HepG2 (cell line): ENCODE measurements at regions not wholly inside any gene's neighbourhood (a gene's known extent, or its start where the extent isn't known, plus 50 kb on each side); places are given as distances from the start of the nearest gene placed in this dataset.

Experiments
- ATAC-seq: fragments of 200-7000 bp; cut with Tn5 transposase; 3 replicates; pipeline ENCODE4 v1.9.1; 2020; ENCODE audit warnings: mild to moderate bottlenecking, moderate library complexity
- BruUV-seq: library from RNA; stranded (reverse); fragments of 400-500 nt; replicated peaks from 2 replicates; lab custom pipeline; 2021; lab: Mats Ljungman, UMichigan
- CTCF ChIA-PET: fragments of 300-600 bp; formaldehyde crosslinking; extraction: SDS; loops from one replicate; lab custom pipeline; 2021; ENCODE audit warnings: low total read pairs, inconsistent platforms, low intra/inter-chr PET ratio; lab: Yijun Ruan, JAX
- POLR2A ChIA-PET: fragments of 350-600 bp; sonication (Branson Sonifier 250); formaldehyde crosslinking; loops from one replicate; lab custom pipeline; 2020; ENCODE audit warnings: antibody characterized with exemption, inconsistent platforms; lab: Yijun Ruan, JAX
- DNase-seq: peaks from one replicate; pipeline ENCODE4 v3.0.0-alpha.2; 2015; ENCODE audit warnings: low spot score
- FAIRE-seq: peaks from 3 replicates; lab custom pipeline; 2011; peaks lifted over from hg19 to GRCh38; lab: Jason Lieb, UNC
- H2AFZ ChIP-seq: one replicate; pipeline ENCODE4 v1.6.1; 2011; ENCODE audit warnings: low read length, inconsistent platforms
- H3K27ac ChIP-seq: fragments of 300-600 bp; 3 replicates; pipeline ENCODE4 v1.8.0; 2011; ENCODE audit warnings: mixed run types, mild to moderate bottlenecking, mixed read lengths, low read length, inconsistent platforms; ENCODE audit not compliant: insufficient read depth; ENCODE audit errors: extremely low read length
- H3K27me3 ChIP-seq, 2 experiments: fragments of 200-600 bp in 1 of 2; 2 replicates in 1 of 2; 3 replicates in 1 of 2; pipeline versions ENCODE4 v1.6.0 to v1.8.0; 2011; ENCODE audit warnings: low read length in 2 of 2, mild to moderate bottlenecking in 2 of 2, moderate library complexity in 2 of 2, inconsistent platforms in 1 of 2; ENCODE audit not compliant: insufficient read depth in 2 of 2, control insufficient read depth in 1 of 2
- H3K36me3 ChIP-seq, 2 experiments: fragments of 200-600 bp in 1 of 2; replicated peaks in 1 of 2; 2 replicates in 1 of 2; 3 replicates in 1 of 2; pipeline versions ENCODE4 v1.5.1 to v1.8.0; 2011; ENCODE audit warnings: low read length in 2 of 2, inconsistent platforms in 1 of 2; ENCODE audit not compliant: insufficient read depth in 2 of 2, control insufficient read depth in 1 of 2
- H3K4me1 ChIP-seq: 2 replicates; pipeline ENCODE4 v1.5.1; 2012; ENCODE audit warnings: low read length, inconsistent platforms; ENCODE audit not compliant: insufficient read depth
- H3K4me2 ChIP-seq: 2 replicates; pipeline ENCODE4 v1.6.0; 2011; ENCODE audit warnings: low read depth, low read length, inconsistent platforms
- H3K4me3 ChIP-seq, 3 experiments: fragments of 200-600 bp in 1 of 3; sonication (generic), shearing (Covaris generic) in 1 of 3; replicated peaks in 1 of 3; 2 replicates each; pipeline ENCODE4 v1.5.1; 2011 to 2016; ENCODE audit warnings: low read length in 3 of 3, inconsistent platforms in 2 of 3, low read depth in 2 of 3, mild to moderate bottlenecking in 2 of 3, control low read depth in 1 of 3, mixed read lengths in 1 of 3; ENCODE audit not compliant: insufficient read depth in 1 of 3
- H3K79me2 ChIP-seq: one replicate; pipeline ENCODE4 v1.6.1; 2011; ENCODE audit warnings: low read length, inconsistent platforms; ENCODE audit not compliant: insufficient read depth
- H3K9ac ChIP-seq: 2 replicates; pipeline ENCODE4 v1.6.0; 2011; ENCODE audit warnings: mild to moderate bottlenecking, low read depth, low read length, inconsistent platforms; ENCODE audit not compliant: insufficient read depth
- H3K9me3 ChIP-seq: 2 replicates; pipeline ENCODE4 v1.5.1; 2012; ENCODE audit warnings: mild to moderate bottlenecking, low read length
- H4K20me1 ChIP-seq: 2 replicates; pipeline ENCODE4 v1.6.0; 2011; ENCODE audit warnings: inconsistent platforms, mild to moderate bottlenecking, low read length, moderate library complexity; ENCODE audit not compliant: insufficient read depth
- AGO1 ChIP-seq: fragments of 200-400 bp; formaldehyde crosslinking; IDR thresholded peaks from 2 replicates; pipeline ENCODE4 v1.6.1; 2017; ENCODE audit warnings: mild to moderate bottlenecking, low read depth, low read length, moderate library complexity; ENCODE audit not compliant: poor library complexity, severe bottlenecking
- NCOA2 ChIP-seq: sonication (generic); formaldehyde crosslinking; IDR thresholded peaks from 2 replicates; pipeline ENCODE4 v1.8.0; 2022; ENCODE audit warnings: inconsistent platforms
- NFIB ChIP-seq: sonication (generic); formaldehyde crosslinking; IDR thresholded peaks from 2 replicates; pipeline ENCODE4 v1.9.0; 2021; ENCODE audit warnings: missing genetic modification reagents, mild to moderate bottlenecking, borderline replicate concordance
- SAP130 ChIP-seq: IDR thresholded peaks from 2 replicates; pipeline ENCODE4 v1.6.1; 2016; ENCODE audit warnings: low read depth
- SMARCC2 ChIP-seq: fragments of 450-650 bp; IDR thresholded peaks from 2 replicates; pipeline ENCODE4 v1.6.1; 2017; ENCODE audit warnings: antibody characterized with exemption, mild to moderate bottlenecking
- THAP7 ChIP-seq: sonication (generic); formaldehyde crosslinking; IDR thresholded peaks from 2 replicates; pipeline ENCODE4 v1.8.1; 2023; ENCODE audit warnings: mild to moderate bottlenecking, missing genetic modification reagents
- ZNF407 ChIP-seq: sonication (generic); formaldehyde crosslinking; IDR thresholded peaks from one replicate; pipeline ENCODE4 v1.5.1; 2020; ENCODE audit warnings: mild to moderate bottlenecking, missing genetic modification reagents; ENCODE audit errors: not compliant biosample characterization
- ZNF441 ChIP-seq: sonication (generic); formaldehyde crosslinking; IDR thresholded peaks from 2 replicates; pipeline ENCODE4 v1.7.0; 2021; ENCODE audit warnings: missing genetic modification reagents, borderline replicate concordance
- ZNF574 ChIP-seq: sonication (generic); formaldehyde crosslinking; IDR thresholded peaks from 2 replicates; pipeline ENCODE4 v1.4.0; 2020; ENCODE audit warnings: missing genetic modification reagents
- ZNF616 ChIP-seq: sonication (generic); formaldehyde crosslinking; IDR thresholded peaks from 2 replicates; pipeline ENCODE4 v1.5.0; 2020; ENCODE audit warnings: low read depth, mild to moderate bottlenecking, missing genetic modification reagents
- ZNF660 ChIP-seq: sonication (generic); formaldehyde crosslinking; IDR thresholded peaks from 2 replicates; pipeline ENCODE4 v1.5.1; 2020; ENCODE audit warnings: mild to moderate bottlenecking, low read depth, missing genetic modification reagents, borderline replicate concordance
- ZNF740 ChIP-seq: sonication (generic); formaldehyde crosslinking; IDR thresholded peaks from 2 replicates; pipeline ENCODE4 v1.4.0; 2020; ENCODE audit warnings: missing genetic modification reagents
- WGBS: methylation state at CpG from one replicate; pipeline ENCODE4 v1.1.6; 2017; ENCODE audit warnings: low lambda C conversion rate; 5-methylcytosine and 5-hydroxymethylcytosine counted together
- in situ Hi-C: cut with HindIII; loops from 2 replicates; pipeline ENCODE4 v1.10.0; 2017; ENCODE audit warnings: low pct_unique_long_range_greater_than_20kb; ENCODE audit not compliant: extremely low pct_ligation_motif_present
- intact Hi-C: fragments of 100-400 bp; cut with micrococcal nuclease; formaldehyde crosslinking; loops from one replicate; pipeline ENCODE4 v1.10.0; 2022; ENCODE audit not compliant: unreplicated experiment

- FAIRE-seq = no peak
- BruUV-seq = no TSS peak
- no peak for ATAC-seq
- TF ChIP-seq ZNF740 (no peak), NFIB (no peak), ZNF407 (CRISPR knock-in tag) (no peak), ZNF660 (no peak), AGO1 (no peak), ZNF441 (CRISPR knock-in tag) (no peak), SMARCC2 (no peak), THAP7 (CRISPR knock-in tag) (no peak), ZNF574 (CRISPR knock-in tag) (no peak), ZNF616 (CRISPR knock-in tag) (no peak), SAP130 (no peak), NCOA2 (no peak)
These were observed 85.2 kb upstream of the PLPP4 start for GRCh38 chr10:120371856-120372255.

More at GRCh38 chr10:120371856-120372255, 85.2 kb upstream of the PLPP4 start:
- Histone ChIP-seq H4K20me1 (no peaks in the 10 kb centered on the region), H3K9ac (no peak overlapping the region), H3K9me3 (no peaks in the 10 kb centered on the region), H3K4me2 (no peak overlapping the region), H2AFZ (no peak overlapping the region), H3K79me2 (no peaks in the 10 kb centered on the region), H3K27ac (no peak overlapping the region), H3K4me1 (peaks cover 18% of the 10 kb centered on the region), H3K36me3 (no peaks in the 10 kb centered on the region), H3K4me3 (no peak overlapping the region), H3K27me3 (no peaks in the 10 kb centered on the region)
- DNase-seq = no peak
- intact Hi-C loops (no loop called here), in situ Hi-C loops (no loop called here)
- CTCF ChIA-PET = no interaction called here
- POLR2A ChIA-PET = no interaction called here
- WGBS = 3% methylated on average over 4 of the region's 4 CpGs
